ENCODE measurements at regions not wholly inside any gene's neighbourhood (a gene's known extent, or its start where the extent isn't known, plus 50 kb on each side); places are given as distances from the start of the nearest gene placed in this dataset.
"Not testable (repeated sequence)": the region's sequence is repeated elsewhere in the genome, so short reads cannot be mapped to it uniquely, and the experiment has no call there.

- not testable (repeated sequence) for TF ChIP-seq POLR2A, CTCF (IDR thresholded peaks at IDR 0.05)
Measured at GRCh38 chr5:44044549-44044948, 344.7 kb downstream of the FGF10 start.

Data from Peyer's patch (tissue), 4 donors.